ENCODE measurements at regions not wholly inside any gene's neighbourhood (a gene's known extent, or its start where the extent isn't known, plus 50 kb on each side); places are given as distances from the start of the nearest gene placed in this dataset.
"Not testable (repeated sequence)": the region's sequence is repeated elsewhere in the genome, so short reads cannot be mapped to it uniquely, and the experiment has no call there.

DNA sequence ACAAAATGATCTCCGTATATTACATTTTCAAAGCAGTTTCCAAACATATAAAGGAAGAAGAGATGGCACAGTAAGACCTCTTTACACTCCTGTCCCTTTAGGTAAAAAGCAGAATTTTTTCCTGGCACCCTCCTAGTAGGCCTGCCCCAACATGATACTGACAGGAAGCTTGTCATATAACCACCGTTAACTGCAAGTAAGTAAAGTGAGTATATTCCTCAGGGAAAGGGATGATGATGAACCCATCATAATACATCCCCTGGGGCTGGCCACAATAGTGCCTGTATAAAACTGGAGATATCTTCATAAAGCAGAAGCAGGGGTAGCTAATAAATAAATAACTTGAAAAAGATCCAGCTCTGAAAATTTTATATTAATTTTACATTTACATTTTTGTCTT is 893.0 kb downstream of the DIPK2A start:
- DNase-seq = no peak

DNA sequence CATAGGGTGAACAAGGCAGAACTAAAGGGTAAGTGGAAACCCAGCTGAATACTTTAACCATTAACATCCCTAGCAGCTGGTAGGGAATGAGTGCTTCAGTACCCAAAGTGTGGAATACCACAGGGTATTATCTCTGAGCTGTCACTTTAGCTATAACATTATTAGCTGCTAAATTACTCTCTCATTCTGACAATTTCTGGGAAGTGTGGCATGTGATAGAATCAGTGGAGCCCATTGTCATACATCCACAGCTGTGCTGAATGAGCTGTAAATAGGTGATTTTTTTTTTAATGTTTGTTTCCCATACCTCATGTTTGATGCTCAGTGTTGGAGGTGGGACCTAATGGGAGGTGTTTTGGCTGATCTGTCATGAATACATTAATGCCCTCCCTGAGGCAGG is 894.3 kb downstream of the DIPK2A start:
- DNase-seq = no peak

DNA sequence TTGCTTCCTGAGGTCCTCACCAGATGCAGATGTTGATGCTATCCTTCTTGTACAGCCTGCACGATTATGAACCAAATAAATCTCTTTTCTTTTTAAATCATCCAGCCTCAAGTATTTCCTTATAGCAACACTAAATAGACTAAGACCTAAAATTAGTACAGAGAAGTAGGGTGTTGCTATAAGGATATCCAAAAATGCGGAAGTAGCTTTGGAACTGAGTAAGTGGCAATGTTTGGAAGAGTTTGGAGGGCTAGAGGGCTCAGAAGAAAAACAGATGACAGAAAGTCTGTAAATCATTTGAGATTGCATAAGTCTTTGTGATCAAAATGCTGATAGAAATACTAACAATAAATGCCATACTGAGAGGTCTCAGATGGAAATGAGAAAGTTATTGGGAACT is 894.9 kb downstream of the DIPK2A start:
- no peak for DNase-seq

DNA sequence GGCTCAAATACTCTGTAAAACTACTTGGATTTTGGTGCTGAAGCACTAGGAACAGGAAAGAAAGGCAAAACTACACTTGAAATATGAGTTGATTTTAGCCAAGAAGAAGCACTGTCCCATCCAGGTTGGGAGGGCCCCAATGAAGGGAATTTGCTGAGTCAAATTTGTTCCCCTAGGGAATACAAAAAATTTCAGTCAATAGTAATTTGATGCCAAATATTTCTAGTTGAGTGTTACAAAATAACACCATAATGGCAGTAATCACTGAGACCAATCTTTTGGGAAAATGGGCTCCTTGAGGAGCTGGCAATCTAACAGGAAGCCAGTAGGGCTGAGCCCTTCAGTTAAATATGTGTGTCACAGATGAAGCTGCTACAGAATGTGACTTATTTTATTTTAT is 896.9 kb downstream of the DIPK2A start:
- DNase-seq = no peak

DNA sequence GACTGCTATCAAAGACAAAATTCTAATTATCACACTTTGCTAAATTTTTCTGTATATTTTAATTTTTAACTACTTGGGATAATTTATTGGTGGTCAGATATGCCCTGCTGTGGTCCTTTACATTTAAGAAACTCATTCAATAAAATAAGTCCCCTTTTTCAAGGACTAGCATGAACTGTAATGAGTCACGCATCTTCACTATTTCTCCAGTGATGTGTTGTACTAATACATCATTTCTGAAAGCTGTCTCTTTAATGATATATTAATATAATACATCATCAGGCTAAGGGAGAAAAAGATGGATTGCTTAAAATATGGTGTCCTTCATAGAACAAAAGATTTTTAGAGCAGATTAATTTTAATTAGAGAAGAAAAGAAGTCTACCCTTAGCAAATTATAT is 901.4 kb downstream of the DIPK2A start:
- DNase-seq = no peak

DNA sequence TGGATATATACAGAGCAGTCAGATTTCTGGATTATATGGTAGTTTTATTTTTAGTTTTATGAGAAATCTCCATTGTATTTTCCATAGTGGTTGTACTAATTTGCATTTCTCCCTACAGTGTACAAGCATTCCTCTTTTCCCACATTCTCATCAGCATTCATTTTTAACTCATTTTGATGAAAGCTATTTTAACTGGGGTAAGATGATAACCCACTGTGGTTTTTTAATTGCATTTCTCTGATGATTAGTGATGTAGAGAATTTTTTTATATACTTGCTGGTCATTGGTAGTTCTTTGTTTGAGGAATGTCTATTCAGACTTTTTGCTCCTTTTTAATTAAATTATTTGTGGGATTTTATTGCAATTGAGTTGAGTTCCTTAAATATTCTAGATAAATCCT is 903.6 kb downstream of the DIPK2A start:
- no peak for DNase-seq

DNA sequence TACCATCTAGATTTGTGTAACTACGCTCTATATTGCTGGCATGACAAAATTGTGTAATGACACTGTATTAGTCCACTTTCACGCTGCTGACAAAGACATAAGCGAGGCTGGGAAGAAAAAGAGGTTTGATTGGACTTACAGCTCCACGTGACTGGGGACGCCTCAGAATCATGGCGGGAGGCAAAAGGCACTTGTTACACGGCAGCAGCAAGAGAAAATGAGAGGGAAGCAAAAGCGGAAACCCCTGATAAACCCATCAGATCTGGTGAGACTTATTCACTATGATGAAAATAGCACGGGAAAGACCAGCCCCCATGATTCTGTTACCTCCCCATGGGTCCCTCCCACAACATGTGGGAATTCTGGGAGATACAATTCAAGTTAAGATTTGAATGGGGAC is 905.7 kb downstream of the DIPK2A start:
- no peak for DNase-seq

DNA sequence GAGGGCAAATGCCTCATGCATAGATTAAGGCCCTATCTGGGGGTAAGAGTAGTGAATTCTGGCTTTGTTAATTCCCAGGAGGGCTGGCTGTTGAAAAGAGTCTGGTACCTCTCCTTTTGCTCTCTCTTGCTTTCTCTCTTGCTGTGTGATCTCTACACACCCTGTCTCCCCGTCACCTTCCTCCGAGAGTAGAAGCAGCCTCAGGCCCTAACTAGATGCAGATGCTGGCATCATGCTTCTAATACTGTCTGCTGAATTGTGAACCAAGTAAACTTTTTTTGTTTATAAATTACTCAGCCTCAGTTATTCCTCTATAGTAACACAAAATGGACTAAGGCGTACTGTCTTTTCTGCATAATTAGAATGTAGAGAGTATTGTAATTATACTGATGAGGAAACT is 908.1 kb downstream of the DIPK2A start:
- no peak for DNase-seq

DNA sequence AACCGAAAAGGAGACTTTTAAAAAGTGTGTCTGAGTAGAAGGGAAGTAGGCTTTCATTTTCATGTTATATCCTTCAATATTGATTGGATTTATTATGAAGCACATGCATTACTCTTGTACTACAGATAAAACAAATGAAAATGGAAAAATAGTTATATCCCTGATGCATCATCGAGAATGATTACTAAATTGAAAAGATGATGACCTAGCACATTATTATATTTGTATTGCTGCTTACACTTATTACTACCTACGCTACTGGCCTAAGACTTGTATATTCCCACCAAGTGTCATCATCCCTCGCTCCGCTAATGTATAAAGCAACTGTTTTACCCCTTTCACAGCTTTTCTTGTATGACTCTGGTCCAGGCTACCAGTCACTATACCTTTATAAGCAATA is 922.4 kb downstream of the DIPK2A start:
- DNase-seq = no peak

DNA sequence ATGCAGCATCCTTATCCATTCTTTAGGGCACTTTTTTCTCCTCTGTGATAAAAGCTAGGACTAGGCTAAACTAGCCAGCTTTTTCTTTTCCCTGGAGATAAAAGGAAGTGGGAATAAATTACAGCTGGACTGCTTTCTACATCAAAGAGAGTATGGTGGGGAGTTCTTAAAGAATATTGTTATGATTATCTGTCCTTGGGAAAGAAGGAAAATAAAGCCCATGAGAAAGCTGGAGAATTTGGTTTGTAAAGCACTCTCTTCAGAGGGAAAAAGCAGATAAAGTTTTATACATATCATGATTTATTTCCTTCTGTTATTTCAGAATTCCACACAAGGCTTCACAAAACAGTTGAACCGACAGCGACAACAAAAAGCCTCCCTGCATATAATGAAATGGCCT is 923.0 kb downstream of the DIPK2A start:
- DNase-seq = no peak

DNA sequence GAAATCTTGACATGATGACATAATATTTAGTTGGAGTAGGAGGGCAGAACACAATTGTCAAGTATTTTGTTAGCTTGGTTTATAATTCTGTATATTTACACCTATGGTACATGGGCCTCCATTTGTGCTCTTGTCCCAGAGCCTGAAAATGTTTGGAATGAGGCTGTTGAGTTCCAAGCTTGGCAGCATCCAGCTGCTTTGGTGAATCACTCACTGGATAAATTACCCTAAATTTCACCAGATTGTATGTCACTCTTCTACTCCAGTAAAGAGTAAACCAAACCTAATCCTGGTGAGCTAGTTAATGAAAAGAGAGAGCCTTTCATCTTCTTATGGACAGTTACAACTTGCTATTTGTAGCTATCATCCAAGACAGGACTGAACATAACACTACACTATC is 928.7 kb downstream of the DIPK2A start:
- DNase-seq = no peak

DNA sequence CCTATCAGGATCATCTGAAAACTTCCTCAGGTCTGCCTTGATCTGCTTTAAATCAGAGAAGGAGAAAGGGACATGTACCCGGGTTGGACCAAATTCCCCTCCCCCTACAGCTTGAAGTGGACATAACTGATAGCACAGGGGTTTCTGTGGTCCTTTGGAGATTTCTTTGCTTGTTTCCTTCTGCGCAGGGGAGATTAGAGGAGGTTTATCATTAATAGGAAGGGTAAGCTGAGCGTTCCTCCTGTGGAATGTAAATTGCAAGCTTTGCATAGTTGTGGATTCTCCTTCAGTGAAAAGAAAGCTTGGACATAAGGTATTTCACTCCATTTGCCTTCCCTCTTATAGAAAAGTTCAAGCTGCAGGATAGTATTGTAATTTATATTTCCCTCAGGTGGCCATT is 936.0 kb downstream of the DIPK2A start:
- not testable (repeated sequence) for DNase-seq

DNA sequence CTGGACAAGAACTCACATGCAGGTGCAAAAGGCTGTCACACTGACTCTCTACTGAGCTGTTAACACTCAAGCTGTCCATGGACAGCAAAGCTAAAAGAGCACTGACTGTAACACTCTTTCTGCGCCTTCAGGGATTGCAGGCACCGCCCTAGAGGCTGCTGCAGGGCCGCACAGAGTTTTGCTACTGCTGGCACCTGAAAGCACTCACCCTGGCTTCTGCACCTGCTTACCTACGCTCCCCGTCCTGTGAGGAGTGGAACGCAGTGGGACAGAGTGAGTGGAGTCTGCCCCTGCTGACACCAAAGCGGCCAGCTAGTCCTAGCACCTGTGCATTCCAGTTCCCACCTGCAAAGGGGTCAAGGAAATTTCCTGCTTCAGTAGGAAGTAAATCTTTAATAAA is 941.3 kb downstream of the DIPK2A start:
- no peak for DNase-seq

DNA sequence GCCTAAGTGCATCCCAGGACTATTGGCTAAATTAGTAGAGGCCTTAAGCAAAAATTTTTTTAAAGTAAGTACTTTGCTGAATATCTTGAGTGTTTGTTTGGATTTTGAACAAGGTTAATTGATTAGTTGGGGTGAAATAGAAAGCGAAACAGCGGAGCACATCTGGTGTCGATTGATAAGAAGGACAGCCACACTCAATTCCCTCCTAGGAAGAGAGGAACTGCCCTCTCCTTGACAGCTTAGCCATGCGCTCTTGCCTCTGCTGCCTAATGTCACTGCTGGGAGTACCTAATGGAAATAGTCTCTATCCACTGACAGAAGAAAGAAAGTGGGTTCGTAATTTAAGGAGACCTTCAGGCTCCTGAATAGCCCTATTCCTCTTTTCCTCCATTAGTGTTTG is 943.6 kb downstream of the DIPK2A start:
- DNase-seq = no peak

DNA sequence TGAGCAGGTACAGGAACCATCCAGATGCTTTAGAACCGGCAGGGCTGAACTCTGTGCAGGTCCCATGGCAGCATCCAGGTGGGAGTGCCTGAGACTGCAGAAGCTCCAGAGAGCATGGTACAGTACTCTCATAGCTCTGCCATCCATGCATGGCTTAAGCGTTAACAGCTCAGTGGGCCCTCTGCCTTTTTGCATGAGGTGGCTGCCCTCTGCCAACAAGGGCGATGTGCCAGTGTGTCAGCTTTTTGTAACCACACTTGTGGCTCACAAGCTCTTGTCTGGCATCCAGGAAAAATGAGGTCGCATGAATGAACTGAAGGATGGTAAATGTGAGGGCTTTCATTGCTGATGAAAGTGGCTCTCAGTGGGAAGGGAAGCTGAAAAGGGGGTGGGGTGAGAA is 950.1 kb downstream of the DIPK2A start:
- DNase-seq = no peak

DNA sequence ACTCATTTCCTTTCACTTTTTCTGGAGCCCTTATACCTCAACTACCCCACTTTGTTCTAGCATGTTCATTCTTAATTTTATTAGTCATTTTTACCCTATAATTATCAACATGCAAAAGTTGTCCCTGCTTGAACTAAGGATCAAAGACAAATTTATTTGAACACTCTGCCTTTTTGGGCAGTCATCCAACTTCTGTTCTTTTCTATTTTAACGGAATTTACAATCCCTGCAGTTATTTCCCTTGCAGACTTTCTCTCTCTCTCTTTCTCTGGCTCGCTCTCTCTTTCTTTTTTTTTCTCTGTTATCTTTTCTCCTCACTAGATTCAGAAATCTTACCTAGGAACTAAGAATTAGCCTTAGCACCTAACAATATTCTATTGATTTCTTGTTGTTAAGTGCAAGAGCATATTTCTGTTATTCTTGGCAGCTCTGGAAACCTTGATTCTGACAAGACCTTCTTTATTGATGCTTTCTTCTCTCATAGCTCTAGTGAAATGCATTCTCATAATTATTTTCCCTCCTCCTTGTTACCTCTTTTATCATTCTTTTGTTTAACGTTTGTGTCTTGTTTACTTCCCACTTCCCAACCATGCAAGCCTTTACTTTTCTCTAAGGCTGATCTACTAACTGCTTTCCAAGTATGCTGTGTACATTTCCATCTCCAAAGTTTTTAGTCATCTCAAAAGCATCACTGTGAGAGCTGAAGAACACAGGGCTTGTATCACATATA is 951.6 kb downstream of the DIPK2A start:
- DNase-seq = no peak

DNA sequence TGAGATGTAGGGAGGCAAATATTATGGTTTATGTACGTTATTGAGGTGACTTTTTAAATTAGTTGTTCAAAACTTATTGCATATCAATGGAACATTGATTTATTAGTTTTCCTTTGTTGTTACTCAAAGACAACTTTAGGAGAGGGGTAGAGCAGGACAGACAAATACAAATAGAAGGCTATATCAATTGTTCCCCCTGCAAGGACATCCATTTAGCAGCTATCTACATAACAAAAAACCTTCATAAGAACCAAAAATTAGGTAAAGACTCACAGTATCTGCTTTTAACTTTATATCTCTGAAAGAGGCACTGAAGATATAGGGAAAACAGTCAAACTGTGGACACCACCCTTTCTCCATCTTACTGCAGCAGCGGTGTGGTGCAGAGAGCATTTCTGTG is 958.8 kb downstream of the DIPK2A start:
- DNase-seq = no peak

DNA sequence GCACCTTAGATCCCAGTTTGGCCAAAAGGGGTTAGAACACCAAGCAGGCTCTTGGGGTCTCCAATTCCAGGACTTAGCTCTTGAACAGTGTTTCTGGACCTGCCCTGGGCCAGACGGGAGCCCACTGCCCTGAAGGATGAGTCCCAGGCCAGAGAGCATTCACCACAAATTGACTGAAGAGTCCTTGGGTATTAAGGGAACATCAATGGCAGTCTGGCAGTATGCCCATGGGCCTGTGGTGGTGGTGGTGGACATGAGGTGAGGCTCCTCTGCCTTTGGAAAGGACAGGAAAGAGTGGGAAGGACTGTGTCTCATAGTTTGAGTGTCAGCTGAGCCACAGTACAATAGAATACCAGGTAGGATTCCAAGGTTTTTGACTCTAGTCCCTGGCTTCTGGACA is 960.0 kb downstream of the DIPK2A start:
- no peak for DNase-seq

DNA sequence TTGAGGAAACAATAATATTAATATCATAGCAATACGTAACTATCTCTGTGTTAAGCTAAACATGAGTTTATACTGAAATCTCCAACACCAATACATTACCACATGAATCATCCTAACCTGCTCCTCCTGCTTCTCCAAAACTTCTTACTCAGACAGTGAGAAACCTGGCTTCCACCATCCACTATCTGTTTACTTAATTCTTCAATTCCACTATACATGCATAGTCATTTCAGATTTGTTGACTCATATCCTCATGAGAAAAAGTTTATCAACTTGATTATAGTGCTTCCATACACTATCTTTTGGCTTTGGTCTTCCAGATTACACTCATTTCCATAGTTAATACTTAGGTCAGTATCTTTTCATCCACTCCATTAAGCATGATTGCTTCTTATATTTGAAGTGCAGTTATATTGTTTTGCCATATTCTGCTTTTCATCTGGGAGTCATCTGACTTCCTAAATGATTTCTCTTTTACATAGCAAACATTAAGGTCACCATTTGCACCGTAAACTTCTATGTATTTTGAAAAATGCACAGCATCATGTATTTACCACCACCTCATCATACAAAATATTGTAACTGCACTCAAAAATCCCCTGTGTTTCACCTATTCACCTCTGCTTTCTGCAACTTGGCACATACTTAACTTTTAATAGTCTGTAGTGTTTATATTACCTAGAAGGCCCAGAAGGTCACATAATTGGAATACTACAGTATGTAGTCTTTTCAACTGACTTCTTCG is 970.6 kb downstream of the DIPK2A start:
- no peak for DNase-seq

DNA sequence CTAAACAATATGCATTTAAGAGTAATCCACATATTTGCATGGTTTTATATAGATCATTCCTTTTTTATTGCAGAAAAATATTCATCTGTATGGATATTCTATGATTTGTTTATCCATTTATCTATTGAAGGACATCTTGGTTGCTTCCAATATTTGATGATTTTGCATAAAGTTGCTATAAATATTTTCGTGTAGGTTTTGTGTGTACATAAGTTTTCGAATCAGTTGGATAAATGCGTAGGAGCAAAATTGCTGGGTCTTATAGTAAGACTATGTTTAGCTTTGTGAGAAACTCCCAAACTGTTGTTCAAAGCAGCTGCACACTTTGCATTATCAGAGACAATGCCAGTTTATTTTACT is 971.2 kb downstream of the DIPK2A start:
- DNase-seq = no peak

DNA sequence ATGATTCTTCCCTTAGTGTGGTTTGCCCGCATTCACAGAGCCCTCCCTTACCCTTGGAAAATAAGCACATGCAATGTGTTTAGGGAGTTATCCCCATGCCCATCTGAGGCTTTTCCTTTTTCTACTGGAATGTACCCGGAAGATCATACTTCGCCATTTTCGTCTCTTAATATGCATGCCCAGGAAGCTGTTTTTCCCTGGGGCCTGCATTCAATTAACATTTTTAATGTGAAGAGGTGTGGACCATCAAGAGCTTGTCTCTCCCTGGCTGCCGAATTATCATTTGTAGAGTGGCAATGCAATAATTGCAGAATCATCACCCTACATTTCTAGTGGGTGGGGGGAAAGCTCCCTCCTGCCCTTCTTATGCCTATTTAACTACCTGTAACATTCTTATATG is 976.3 kb downstream of the DIPK2A start:
- DNase-seq = no peak

DNA sequence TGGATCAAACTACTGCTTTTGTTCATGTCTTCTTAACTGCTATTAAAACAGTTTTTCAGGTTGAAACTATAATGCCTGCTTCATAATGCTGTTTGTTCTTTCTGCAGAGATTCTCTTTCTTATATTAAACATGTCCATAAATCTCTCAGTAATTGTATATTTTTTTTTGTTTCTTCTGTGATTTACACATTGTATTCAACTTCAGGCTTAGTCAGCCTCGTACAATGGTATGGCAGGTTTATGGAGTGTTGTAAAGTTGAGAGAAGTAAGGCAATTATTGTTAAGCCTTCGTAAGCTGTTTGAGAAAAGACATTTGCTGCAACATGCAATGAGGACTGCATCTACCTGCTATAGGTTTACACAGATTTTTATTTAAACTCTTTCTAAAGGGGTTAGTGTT is 977.1 kb downstream of the DIPK2A start:
- no peak for DNase-seq

DNA sequence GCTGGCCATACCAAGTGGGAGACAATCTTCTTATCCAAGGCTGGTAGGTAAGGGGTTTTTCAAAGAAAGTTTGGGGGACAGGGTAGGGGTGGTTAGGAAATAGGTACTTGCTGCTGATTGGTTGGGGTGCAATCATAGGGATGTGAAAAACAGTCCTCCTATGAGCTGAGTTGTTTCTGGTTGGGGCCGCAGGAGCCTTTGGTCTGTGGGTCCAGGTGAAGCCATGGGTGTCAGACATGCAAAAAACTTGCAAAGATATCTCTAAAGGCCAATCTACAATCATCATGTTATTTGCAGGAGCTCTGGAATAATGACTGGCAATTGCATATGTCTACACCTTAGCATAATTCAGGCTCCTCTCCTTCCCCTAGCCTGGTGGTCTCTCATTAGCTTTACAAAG is 982.3 kb downstream of the DIPK2A start:
- no peak for DNase-seq

DNA sequence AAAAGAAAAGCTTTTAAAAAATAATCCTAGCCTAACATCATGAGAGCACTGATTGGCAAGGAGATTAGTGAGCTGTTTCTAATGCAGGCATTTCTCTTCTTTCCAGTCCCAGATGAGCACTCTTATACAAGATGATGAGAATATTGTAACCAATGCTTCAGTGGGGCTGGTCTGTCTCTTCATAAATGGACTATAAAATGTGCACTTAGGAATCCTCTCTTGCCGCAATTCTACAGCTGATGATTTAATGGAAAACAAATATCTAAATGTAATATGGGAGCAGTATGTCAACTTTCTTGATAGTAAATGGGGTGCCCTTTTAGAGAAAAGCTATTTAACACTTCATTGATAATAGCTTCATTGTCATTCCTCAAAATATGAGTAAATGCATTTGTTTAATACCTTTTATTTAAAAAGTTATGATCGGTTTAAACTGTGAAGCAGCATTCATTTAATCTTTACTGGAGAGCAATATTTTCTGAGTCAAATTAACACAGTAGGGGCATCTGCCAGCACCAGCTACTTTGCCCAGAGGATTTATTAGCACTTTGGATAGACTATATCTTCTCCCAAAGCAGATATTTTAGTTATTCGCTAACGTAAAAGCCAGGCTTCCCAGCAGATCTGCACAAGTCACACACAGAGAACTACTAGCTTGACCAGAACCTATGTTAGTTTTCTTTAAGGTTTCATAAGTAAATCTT is 985.9 kb downstream of the DIPK2A start:
- no peak for DNase-seq

Measured in SHP77 (cell line).